ENCODE measurements at regions not wholly inside any gene's neighbourhood (a gene's known extent, or its start where the extent isn't known, plus 50 kb on each side); places are given as distances from the start of the nearest gene placed in this dataset.

GRCh38 chr6:147639279-147639678 is 130.8 kb downstream of the SAMD5 start:
- no peaks in the 10 kb centered on the region for H3K4me1 Mint-ChIP-seq
- peaks cover 0 to 9% (median 6%) of the 10 kb centered on the region in 5 donors for H3K27me3 Mint-ChIP-seq
- H3K36me3 ChIP-seq (ENCODE audit: control insufficient read depth in 2 of 3, insufficient read depth in 3 of 3, low read length in 3 of 3), result no peaks in the 10 kb centered on the region
- H3K4me3 Mint-ChIP-seq, result no peak overlapping the region
- no peak overlapping the region for H3K27ac ChIP-seq (ENCODE audit: low read depth, low read length)
- H3K4me1 ChIP-seq (ENCODE audit: control insufficient read depth in 2 of 2, insufficient read depth in 2 of 2, low read length in 2 of 2), result no peaks in the 10 kb centered on the region
- ATAC-seq (no peak), DNase-seq (no peak)
- ChIA-PET POLR2A (no interaction called here), CTCF (interaction anchor here (0.6 kb wide), 1 partner anchor 743 kb away, joined by 3 read pairs; no protein-coding TSS in a partner anchor)
- no peaks in the 10 kb centered on the region for H3K36me3 Mint-ChIP-seq
- H3K4me3 ChIP-seq (ENCODE audit: low read length), result no peak overlapping the region
- no peaks in the 10 kb centered on the region for H3K9me3 ChIP-seq (ENCODE audit: control insufficient read depth in 2 of 3, low read length in 3 of 3)
- peaks cover 0 to 16% (median 3%) of the 10 kb centered on the region in 11 donors for H3K9me3 Mint-ChIP-seq
- intact Hi-C loops (cut with micrococcal nuclease), result no loop called here
- no peak overlapping the region for H3K27ac Mint-ChIP-seq
- H3K27me3 ChIP-seq (ENCODE audit: control insufficient read depth in 2 of 2, insufficient read depth in 2 of 2, low read length in 2 of 2), result no peaks in the 10 kb centered on the region

- Mint-ChIP-seq H3K27me3 (peaks cover 0 to 9% (median 6%) of the 10 kb centered on the region in 5 donors), H3K4me1 (no peaks in the 10 kb centered on the region), H3K4me3 (no peak overlapping the region), H3K27ac (no peak overlapping the region), H3K9me3 (peaks cover 0 to 7% (median 0%) of the 10 kb centered on the region in 11 donors), H3K36me3 (no peaks in the 10 kb centered on the region)
- ChIA-PET CTCF (interaction anchor here (0.7 kb wide), 1 partner anchor 292 kb away, joined by 3 read pairs; no protein-coding TSS in a partner anchor), POLR2A (no interaction called here)
- Histone ChIP-seq H3K4me1 (ENCODE audit: control insufficient read depth in 2 of 2, insufficient read depth in 2 of 2, low read length in 2 of 2) (no peaks in the 10 kb centered on the region), H3K27ac (ENCODE audit: low read depth, low read length) (no peak overlapping the region), H3K36me3 (ENCODE audit: control insufficient read depth in 2 of 3, insufficient read depth in 3 of 3, low read length in 3 of 3) (no peaks in the 10 kb centered on the region), H3K9me3 (ENCODE audit: control insufficient read depth in 2 of 3, low read length in 3 of 3) (no peaks in the 10 kb centered on the region), H3K27me3 (ENCODE audit: control insufficient read depth in 2 of 2, insufficient read depth in 2 of 2, low read length in 2 of 2) (no peaks in the 10 kb centered on the region), H3K4me3 (ENCODE audit: low read length) (no peak overlapping the region)
- intact Hi-C loops (cut with micrococcal nuclease), result no loop called here
- no peak for DNase-seq
- no peak for ATAC-seq
These were observed 132.1 kb downstream of the SAMD5 start for GRCh38 chr6:147640606-147641005.

DNA sequence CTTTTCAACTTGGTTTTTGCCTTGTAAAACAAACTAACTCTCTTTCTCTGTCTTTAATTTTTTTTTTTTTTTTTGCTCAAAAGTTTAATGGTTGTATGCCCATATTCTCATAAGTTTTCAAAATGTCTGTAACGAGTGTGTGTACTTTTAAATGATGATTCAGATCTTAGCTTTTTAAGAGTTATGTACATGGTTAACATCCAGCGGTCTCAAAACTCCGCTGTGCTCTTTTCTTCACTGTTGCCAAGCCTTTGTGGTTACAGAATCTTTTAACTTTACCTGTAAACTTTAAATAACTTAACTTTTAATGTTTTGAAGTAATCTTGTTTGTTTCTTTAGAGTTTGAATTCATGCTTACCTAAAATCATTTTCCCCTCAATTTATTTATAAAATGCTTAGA is 133.0 kb downstream of the SAMD5 start:
- ATAC-seq (no peak), DNase-seq (no peak)
- H3K27me3 ChIP-seq (ENCODE audit: control insufficient read depth in 2 of 2, insufficient read depth in 2 of 2, low read length in 2 of 2), result no peaks in the 10 kb centered on the region
- H3K4me3 ChIP-seq (ENCODE audit: low read length), result no peak overlapping the region
- Mint-ChIP-seq H3K36me3 (no peaks in the 10 kb centered on the region), H3K4me3 (no peak overlapping the region), H3K9me3 (peaks cover 0 to 1% (median 0%) of the 10 kb centered on the region in 11 donors), H3K27me3 (peaks cover 0 to 9% (median 6%) of the 10 kb centered on the region in 5 donors), H3K4me1 (no peaks in the 10 kb centered on the region), H3K27ac (no peak overlapping the region)
- no peak overlapping the region for H3K27ac ChIP-seq (ENCODE audit: low read depth, low read length)
- no peaks in the 10 kb centered on the region for H3K36me3 ChIP-seq (ENCODE audit: control insufficient read depth in 2 of 3, insufficient read depth in 3 of 3, low read length in 3 of 3)
- ChIA-PET POLR2A (no interaction called here), CTCF (no interaction called here)
- intact Hi-C loops (cut with micrococcal nuclease), result no loop called here
- H3K9me3 ChIP-seq (ENCODE audit: control insufficient read depth in 2 of 3, low read length in 3 of 3), result no peaks in the 10 kb centered on the region
- no peaks in the 10 kb centered on the region for H3K4me1 ChIP-seq (ENCODE audit: control insufficient read depth in 2 of 2, insufficient read depth in 2 of 2, low read length in 2 of 2)

- H3K27ac Mint-ChIP-seq, result no peak overlapping the region
- Histone ChIP-seq H3K4me3 (ENCODE audit: low read length) (no peak overlapping the region), H3K4me1 (ENCODE audit: control insufficient read depth in 2 of 2, insufficient read depth in 2 of 2, low read length in 2 of 2) (no peaks in the 10 kb centered on the region), H3K9me3 (ENCODE audit: control insufficient read depth in 2 of 3, low read length in 3 of 3) (no peaks in the 10 kb centered on the region), H3K27me3 (ENCODE audit: control insufficient read depth in 2 of 2, insufficient read depth in 2 of 2, low read length in 2 of 2) (no peaks in the 10 kb centered on the region), H3K36me3 (ENCODE audit: control insufficient read depth in 2 of 3, insufficient read depth in 3 of 3, low read length in 3 of 3) (no peaks in the 10 kb centered on the region), H3K27ac (ENCODE audit: low read depth, low read length) (no peak overlapping the region)
- DNase-seq (no peak), ATAC-seq (no peak)
- ChIA-PET POLR2A (no interaction called here), CTCF (no interaction called here)
- intact Hi-C loops (cut with micrococcal nuclease), result no loop called here
- no peaks in the 10 kb centered on the region for H3K36me3 Mint-ChIP-seq
- H3K4me1 Mint-ChIP-seq, result no peaks in the 10 kb centered on the region
- peaks cover 0 to 5% (median 0%) of the 10 kb centered on the region in 11 donors for H3K9me3 Mint-ChIP-seq
- H3K4me3 Mint-ChIP-seq, result no peak overlapping the region
- peaks cover 0 to 9% (median 6%) of the 10 kb centered on the region in 5 donors for H3K27me3 Mint-ChIP-seq
These were observed 134.0 kb downstream of the SAMD5 start for GRCh38 chr6:147642458-147642857.

DNA sequence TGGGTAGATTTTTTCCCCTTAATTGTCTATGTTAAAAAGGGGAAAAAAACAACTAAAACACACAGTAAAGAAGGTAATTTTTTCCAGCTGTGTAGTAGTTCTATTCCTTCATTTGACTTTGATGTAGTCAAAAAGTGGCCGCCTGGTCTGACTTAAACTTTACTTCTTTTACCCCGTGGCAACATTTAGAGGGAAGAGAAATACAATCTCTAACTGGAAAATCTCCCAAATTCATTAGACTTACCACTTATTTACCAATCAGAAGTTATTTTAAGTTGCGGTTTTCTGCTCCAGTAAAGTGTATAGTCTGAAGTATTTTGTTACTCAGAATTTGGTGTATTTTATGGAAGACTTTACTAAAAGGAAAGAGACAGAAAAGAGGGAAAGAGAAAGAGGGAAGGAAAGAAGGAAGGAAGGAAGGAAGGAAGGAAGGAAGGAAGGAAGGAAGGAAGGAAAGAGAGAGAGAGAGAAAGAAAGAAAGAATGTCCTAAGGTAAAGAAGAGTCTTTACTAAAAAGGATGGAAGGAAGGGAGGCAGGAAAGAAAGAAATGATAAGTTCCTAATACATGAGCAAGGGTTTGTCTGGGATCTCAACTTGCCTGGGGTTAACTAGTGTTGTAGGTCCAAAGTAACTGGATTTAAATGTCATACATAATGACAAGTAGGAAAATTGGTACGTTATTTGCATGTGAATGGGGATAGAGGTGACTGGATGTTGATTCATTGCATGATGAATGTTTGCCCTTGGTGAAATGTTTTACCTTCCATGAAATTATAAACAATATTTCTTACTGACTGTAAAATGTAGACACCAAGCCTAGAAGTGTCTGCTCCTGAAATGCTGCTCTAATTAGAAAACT is 135.1 kb downstream of the SAMD5 start:
- Mint-ChIP-seq H3K4me1 (no peaks in the 10 kb centered on the region), H3K9me3 (peaks cover 0 to 8% (median 0%) of the 10 kb centered on the region in 11 donors), H3K36me3 (no peaks in the 10 kb centered on the region), H3K27ac (no peak overlapping the region), H3K4me3 (no peak overlapping the region), H3K27me3 (peaks cover 0 to 9% (median 6%) of the 10 kb centered on the region in 5 donors)
- no peak for DNase-seq
- ATAC-seq, result no peak
- no peaks in the 10 kb centered on the region for H3K36me3 ChIP-seq (ENCODE audit: control insufficient read depth in 2 of 3, insufficient read depth in 3 of 3, low read length in 3 of 3)
- no peaks in the 10 kb centered on the region for H3K4me1 ChIP-seq (ENCODE audit: control insufficient read depth in 2 of 2, insufficient read depth in 2 of 2, low read length in 2 of 2)
- ChIA-PET POLR2A (no interaction called here), CTCF (no interaction called here)
- H3K4me3 ChIP-seq (ENCODE audit: low read length), result no peak overlapping the region
- no peaks in the 10 kb centered on the region for H3K9me3 ChIP-seq (ENCODE audit: control insufficient read depth in 2 of 3, low read length in 3 of 3)
- H3K27me3 ChIP-seq (ENCODE audit: control insufficient read depth in 2 of 2, insufficient read depth in 2 of 2, low read length in 2 of 2), result no peaks in the 10 kb centered on the region
- H3K27ac ChIP-seq (ENCODE audit: low read depth, low read length), result no peak overlapping the region
- intact Hi-C loops (cut with micrococcal nuclease), result no loop called here

DNA sequence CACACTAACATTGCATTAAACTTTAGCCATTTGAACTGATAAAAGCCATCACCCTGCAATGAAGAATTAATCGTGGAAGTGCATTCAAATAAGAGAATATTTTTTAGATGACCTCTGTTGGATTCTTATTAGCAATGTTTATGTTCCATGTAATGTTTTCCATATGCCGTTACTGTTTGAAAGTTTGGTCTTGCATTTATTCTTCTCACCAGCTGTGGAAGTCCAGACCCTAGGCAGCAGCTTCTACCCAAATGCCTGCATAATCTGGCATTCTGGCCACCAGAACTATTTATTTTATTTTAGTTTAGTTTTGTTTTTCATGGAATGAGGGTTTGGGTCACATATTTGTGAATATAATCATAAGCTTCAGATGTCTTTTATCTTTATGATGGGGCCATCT is 140.4 kb downstream of the SAMD5 start:
- ChIA-PET POLR2A (no interaction called here), CTCF (no interaction called here)
- Mint-ChIP-seq H3K4me3 (no peak overlapping the region), H3K4me1 (no peaks in the 10 kb centered on the region), H3K9me3 (peaks cover 0 to 9% (median 0%) of the 10 kb centered on the region in 11 donors), H3K27ac (no peak overlapping the region), H3K27me3 (peaks cover 0 to 14% (median 2%) of the 10 kb centered on the region in 5 donors), H3K36me3 (no peaks in the 10 kb centered on the region)
- intact Hi-C loops (cut with micrococcal nuclease), result no loop called here
- Histone ChIP-seq H3K27ac (ENCODE audit: low read depth, low read length) (no peak overlapping the region), H3K4me1 (ENCODE audit: control insufficient read depth in 2 of 2, insufficient read depth in 2 of 2, low read length in 2 of 2) (no peaks in the 10 kb centered on the region), H3K36me3 (ENCODE audit: control insufficient read depth in 2 of 3, insufficient read depth in 3 of 3, low read length in 3 of 3) (no peaks in the 10 kb centered on the region), H3K9me3 (ENCODE audit: control insufficient read depth in 2 of 3, low read length in 3 of 3) (no peaks in the 10 kb centered on the region), H3K27me3 (ENCODE audit: control insufficient read depth in 2 of 2, insufficient read depth in 2 of 2, low read length in 2 of 2) (no peaks in the 10 kb centered on the region), H3K4me3 (ENCODE audit: low read length) (no peak overlapping the region)
- DNase-seq, result no peak
- ATAC-seq, result no peak

Data from naive thymus-derived CD4-positive, alpha-beta T cell (primary cell).